ENCODE measurements at regions not wholly inside any gene's neighbourhood (a gene's known extent, or its start where the extent isn't known, plus 50 kb on each side); places are given as distances from the start of the nearest gene placed in this dataset.

DNA sequence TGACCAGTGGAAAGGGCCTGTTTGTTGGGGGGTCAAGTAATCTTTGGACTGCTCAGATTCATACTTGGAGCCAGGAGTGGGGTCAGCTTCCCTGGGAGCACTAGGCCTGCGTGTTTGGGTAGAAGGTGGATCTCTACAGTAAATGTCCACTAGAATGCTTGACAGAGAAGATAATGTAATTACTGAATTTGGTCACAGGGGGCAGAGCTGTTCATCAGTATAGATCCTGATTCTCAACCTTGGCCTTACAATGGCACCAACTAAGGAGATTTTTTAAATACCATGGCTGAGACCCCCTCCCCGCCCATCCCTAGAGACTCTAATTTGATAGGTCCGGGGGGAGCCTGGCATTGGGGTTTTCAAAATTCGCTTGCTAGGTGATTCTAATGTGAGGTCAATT is 217.5 kb upstream of the PLXNA2 start:
- H3K9me3 ChIP-seq, result no peaks in the 10 kb centered on the region
- WGBS, 2 donors (ENCODE audit: low coverage in 1 of 2), result 80 to 100% methylated on average over 1 of the region's 4 CpGs

DNA sequence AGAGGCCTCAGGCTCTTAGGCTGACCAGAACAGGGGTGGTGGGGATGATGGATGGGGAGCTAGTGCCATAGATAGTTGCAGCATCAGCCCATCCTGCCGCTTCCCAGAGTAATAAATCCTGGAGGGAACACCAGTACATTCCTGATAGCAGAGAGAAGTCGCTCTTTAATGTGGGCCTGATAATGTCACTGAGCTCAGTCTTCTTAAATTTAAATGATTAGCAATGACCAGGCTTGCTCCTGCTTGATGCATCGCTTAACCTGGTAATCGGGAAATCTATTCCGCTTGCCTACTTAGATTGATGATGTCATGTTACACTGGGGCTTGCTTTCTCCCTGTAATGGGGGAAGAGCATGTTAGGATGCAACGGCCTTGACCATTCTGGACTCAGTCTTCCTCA is 218.6 kb upstream of the PLXNA2 start:
- Histone ChIP-seq H3K27ac (no peak overlapping the region), H3K27me3 (no peaks in the 10 kb centered on the region), H3K4me3 (no peak overlapping the region), H3K36me3 (no peaks in the 10 kb centered on the region), H3K4me1 (no peaks in the 10 kb centered on the region), H3K9me3 (no peaks in the 10 kb centered on the region)
- WGBS, 2 donors (ENCODE audit: low coverage in 1 of 2), result 82 to 89% methylated on average over 5 to 6 of the region's 6 CpGs
- ATAC-seq, result no peak
- no peak for TF ChIP-seq EP300 (IDR thresholded peaks at IDR 0.05)
- no peak for TF ChIP-seq POLR2AphosphoS5 (IDR thresholded peaks at IDR 0.05)
- TF ChIP-seq, protein P1, sequence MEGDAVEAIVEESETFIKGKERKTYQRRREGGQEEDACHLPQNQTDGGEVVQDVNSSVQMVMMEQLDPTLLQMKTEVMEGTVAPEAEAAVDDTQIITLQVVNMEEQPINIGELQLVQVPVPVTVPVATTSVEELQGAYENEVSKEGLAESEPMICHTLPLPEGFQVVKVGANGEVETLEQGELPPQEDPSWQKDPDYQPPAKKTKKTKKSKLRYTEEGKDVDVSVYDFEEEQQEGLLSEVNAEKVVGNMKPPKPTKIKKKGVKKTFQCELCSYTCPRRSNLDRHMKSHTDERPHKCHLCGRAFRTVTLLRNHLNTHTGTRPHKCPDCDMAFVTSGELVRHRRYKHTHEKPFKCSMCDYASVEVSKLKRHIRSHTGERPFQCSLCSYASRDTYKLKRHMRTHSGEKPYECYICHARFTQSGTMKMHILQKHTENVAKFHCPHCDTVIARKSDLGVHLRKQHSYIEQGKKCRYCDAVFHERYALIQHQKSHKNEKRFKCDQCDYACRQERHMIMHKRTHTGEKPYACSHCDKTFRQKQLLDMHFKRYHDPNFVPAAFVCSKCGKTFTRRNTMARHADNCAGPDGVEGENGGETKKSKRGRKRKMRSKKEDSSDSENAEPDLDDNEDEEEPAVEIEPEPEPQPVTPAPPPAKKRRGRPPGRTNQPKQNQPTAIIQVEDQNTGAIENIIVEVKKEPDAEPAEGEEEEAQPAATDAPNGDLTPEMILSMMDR (IDR thresholded peaks at IDR 0.05), result no peak
- no peak for TF ChIP-seq POLR2A (IDR thresholded peaks at IDR 0.05)

More for the DNA sequence above, 217.5 kb upstream of the PLXNA2 start:
- Histone ChIP-seq H3K27me3 (no peaks in the 10 kb centered on the region), H3K27ac (no peak overlapping the region), H3K4me1 (no peaks in the 10 kb centered on the region), H3K4me3 (no peak overlapping the region), H3K36me3 (no peaks in the 10 kb centered on the region)
- no peak for TF ChIP-seq POLR2A (IDR thresholded peaks at IDR 0.05)
- TF ChIP-seq EP300 (IDR thresholded peaks at IDR 0.05), result no peak
- TF ChIP-seq, protein P1 (IDR thresholded peaks at IDR 0.05), result no peak
- ATAC-seq, result no peak

DNA sequence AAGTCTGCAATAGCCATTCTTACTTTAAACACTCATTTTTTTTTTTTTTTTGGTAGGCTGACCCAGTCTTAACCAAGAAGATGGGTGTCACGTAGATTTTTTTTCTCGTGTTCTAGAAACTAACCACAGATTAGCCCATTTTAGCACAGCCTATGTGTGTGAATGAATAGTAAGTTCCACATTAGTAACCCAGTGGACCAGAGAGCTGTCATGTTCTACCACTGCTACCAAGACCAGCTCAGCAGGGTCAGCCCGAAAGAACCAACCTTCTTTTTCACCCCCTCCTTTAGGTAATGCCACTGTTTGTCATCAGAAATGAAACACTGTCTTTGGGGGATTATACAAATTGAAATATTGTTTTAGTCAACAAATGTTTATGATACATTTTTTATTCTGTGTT is 221.1 kb upstream of the PLXNA2 start:
- H3K27ac ChIP-seq, result no peak overlapping the region
- H3K9me3 ChIP-seq, result no peaks in the 10 kb centered on the region
- 80 to 93% methylated on average over 1 to 3 of the region's 3 CpGs for WGBS, 2 donors (ENCODE audit: low coverage in 1 of 2)
- no peak for ATAC-seq
- H3K4me3 ChIP-seq, result no peak overlapping the region
- no peaks in the 10 kb centered on the region for H3K4me1 ChIP-seq
- TF ChIP-seq, protein P1 (IDR thresholded peaks at IDR 0.05), result no peak
- no peak for TF ChIP-seq POLR2AphosphoS5 (IDR thresholded peaks at IDR 0.05)
- TF ChIP-seq EP300 (IDR thresholded peaks at IDR 0.05), result no peak
- TF ChIP-seq POLR2A (IDR thresholded peaks at IDR 0.05), result no peak
- H3K27me3 ChIP-seq, result peaks cover 4% of the 10 kb centered on the region
- no peaks in the 10 kb centered on the region for H3K36me3 ChIP-seq

DNA sequence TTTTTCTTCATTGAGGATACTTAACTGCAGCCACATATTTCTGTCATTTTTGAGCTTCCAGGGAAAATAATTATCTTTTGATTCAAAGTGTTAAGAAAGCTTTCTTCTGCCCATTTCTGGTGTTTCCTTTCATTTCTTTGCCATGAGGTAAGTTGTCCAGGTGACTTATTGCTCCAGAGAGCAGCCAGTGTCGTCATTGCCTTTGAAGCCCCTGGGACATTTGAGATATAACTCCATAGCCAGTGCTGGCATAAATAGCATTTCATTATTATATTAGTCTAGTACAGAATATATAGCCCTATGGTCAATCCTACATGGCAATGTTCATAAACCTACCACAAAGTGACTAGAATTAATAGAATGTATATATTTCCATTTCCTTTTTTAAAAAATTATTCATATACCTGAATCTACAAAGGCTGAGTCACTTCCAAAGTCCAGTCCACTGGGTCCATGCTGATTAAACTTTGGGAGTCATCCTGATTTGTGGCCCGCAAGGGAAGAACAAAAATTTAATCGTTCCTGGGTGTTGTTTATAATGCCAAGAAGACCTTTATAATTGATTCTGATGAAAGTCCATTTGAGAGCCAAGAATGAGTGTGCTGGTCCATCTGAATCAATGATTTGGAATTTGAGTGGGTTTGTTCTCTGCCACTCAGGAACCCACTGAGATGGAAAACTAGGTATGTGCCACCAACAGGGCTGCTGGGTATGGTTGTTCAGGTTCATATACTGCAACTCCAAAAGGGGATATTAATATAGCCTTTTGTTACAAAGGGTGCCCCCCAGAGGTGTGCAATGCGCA is 221.8 kb upstream of the PLXNA2 start:
- ATAC-seq, result no peak
- Histone ChIP-seq H3K4me3 (no peak overlapping the region), H3K4me1 (no peaks in the 10 kb centered on the region), H3K36me3 (no peaks in the 10 kb centered on the region), H3K27ac (no peak overlapping the region), H3K9me3 (no peaks in the 10 kb centered on the region), H3K27me3 (peaks cover 8% of the 10 kb centered on the region)
- 91 to 100% methylated on average over 1 to 4 of the region's 4 CpGs for WGBS, 2 donors (ENCODE audit: low coverage in 1 of 2)
- TF ChIP-seq POLR2A (IDR thresholded peaks at IDR 0.05) (no peak), POLR2AphosphoS5 (IDR thresholded peaks at IDR 0.05) (no peak), EP300 (IDR thresholded peaks at IDR 0.05) (no peak)
- TF ChIP-seq, protein P1 (IDR thresholded peaks at IDR 0.05), result no peak

DNA sequence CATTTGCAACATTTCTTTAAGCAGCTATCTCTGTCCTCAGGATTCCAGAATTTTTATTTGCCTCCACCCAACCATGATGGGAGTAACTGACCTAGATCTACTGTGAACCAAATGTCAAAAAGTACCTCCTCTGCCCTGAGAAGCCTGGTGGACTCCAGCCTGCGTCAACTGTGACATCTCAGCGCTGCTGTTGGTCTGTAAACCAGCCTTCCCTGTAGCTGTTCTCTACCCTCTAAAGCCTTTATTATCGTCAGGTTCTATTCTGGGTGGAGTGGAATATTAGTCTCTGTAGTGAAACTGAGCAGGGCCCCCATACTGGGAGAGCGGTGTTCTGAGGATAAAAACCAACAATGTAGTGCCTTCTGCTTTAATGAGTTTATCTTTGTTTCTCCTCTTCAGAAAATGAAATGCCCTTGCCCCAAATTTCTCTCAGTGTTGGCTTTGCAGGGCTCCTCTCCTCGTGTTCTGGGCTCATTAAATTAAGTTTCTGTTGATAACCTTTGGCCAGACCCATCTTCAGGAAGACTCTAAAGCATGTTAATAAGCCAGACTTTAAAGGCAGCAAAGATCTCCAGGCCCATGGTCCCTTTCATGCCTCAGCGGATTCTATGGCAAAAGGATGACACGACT is 223.1 kb upstream of the PLXNA2 start:
- Histone ChIP-seq H3K27ac (no peak overlapping the region), H3K9me3 (no peaks in the 10 kb centered on the region), H3K4me1 (no peaks in the 10 kb centered on the region), H3K36me3 (no peaks in the 10 kb centered on the region), H3K4me3 (no peak overlapping the region), H3K27me3 (peaks cover 8% of the 10 kb centered on the region)
- no peak for ATAC-seq
- TF ChIP-seq POLR2A (IDR thresholded peaks at IDR 0.05), result no peak
- no peak for TF ChIP-seq POLR2AphosphoS5 (IDR thresholded peaks at IDR 0.05)
- TF ChIP-seq, protein P1 (IDR thresholded peaks at IDR 0.05), result no peak
- TF ChIP-seq EP300 (IDR thresholded peaks at IDR 0.05), result no peak
- 72 to 93% methylated on average over 3 to 6 of the region's 7 CpGs for WGBS, 2 donors (ENCODE audit: low coverage in 1 of 2)
